ENCODE measurements at regions not wholly inside any gene's neighbourhood (a gene's known extent, or its start where the extent isn't known, plus 50 kb on each side); places are given as distances from the start of the nearest gene placed in this dataset.
"Not testable (repeated sequence)": the region's sequence is repeated elsewhere in the genome, so short reads cannot be mapped to it uniquely, and the experiment has no call there.

DNA sequence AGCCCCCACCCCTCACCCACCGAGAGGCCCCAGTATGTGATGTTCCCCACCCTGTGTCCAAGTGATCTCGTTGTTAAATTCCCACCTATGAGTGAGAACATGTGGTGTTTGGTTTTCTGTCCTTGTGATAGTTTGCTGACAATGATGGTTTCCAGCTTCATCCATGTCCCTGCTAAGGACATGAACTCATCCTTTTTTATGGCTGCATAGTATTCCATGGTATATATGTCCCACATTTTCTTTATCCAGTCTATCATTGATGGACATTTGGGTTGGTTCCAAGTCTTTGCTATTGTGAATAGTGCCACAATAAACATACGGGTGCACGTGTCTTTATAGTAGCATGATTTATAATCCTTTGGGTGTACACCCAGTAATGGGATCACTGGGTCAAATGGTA is 79.2 kb downstream of the PXDC1 start:
- intact Hi-C loops (cut with micrococcal nuclease); in situ Hi-C loops (cut with MboI; ENCODE audit: low sequenced_read_pairs); H2AFZ ChIP-seq (replicated peaks; ENCODE audit: low read length, poor library complexity); POLR2A ChIA-PET (ENCODE audit: unreplicated experiment); ATAC-seq (ENCODE audit: low read depth); H2BK120ac ChIP-seq (ENCODE audit: low read depth, low read length); H2BK20ac ChIP-seq (ENCODE audit: low read depth, low read length); H3K27ac ChIP-seq (ENCODE audit: insufficient read depth, low read length); H2BK5ac ChIP-seq (ENCODE audit: low read depth, low read length, poor library complexity, severe bottlenecking); H3K4me2 ChIP-seq (ENCODE audit: low read depth, low read length); DNase-seq; H3K4me1 ChIP-seq (ENCODE audit: control insufficient read depth, insufficient read depth, low read length); H3K14ac ChIP-seq (replicated peaks; ENCODE audit: low read depth, low read length); H3K9ac ChIP-seq (ENCODE audit: low read depth, low read length); H3K23ac ChIP-seq (ENCODE audit: low read depth, low read length); H4K91ac ChIP-seq (ENCODE audit: insufficient read depth, low read depth, low read length); H3K36me3 ChIP-seq (ENCODE audit: control insufficient read depth, insufficient read depth, low read length); dilution Hi-C loops (cut with HindIII; ENCODE audit: low sequenced_read_pairs, unreplicated experiment); H4K5ac ChIP-seq (ENCODE audit: low read depth, low read length); H2BK15ac ChIP-seq (ENCODE audit: low read depth, low read length); H3K9me3 ChIP-seq (ENCODE audit: control insufficient read depth, insufficient read depth, low read length); CTCF ChIA-PET; H3K4me3 ChIP-seq (ENCODE audit: insufficient read depth, low read depth, low read length); H3K4ac ChIP-seq (ENCODE audit: low read depth, low read length); H2AK5ac ChIP-seq (ENCODE audit: low read depth, low read length); H4K8ac ChIP-seq (ENCODE audit: low read depth in 2 of 2, low read length in 2 of 2); BruUV-seq (replicated peaks); H3K9me1 ChIP-seq (ENCODE audit: insufficient read depth, low read length); H3K79me1 ChIP-seq (ENCODE audit: low read depth in 1 of 2, low read length in 2 of 2); H4K20me1 ChIP-seq (ENCODE audit: insufficient read depth, low read length); H2AK9ac ChIP-seq (replicated peaks; ENCODE audit: low read depth, low read length, poor library complexity); H3K18ac ChIP-seq (ENCODE audit: low read depth, low read length); H3K56ac ChIP-seq (ENCODE audit: extremely low read depth, insufficient read depth, low read length): not testable (repeated sequence)
- peaks cover 11% of the 10 kb centered on the region for H3K27me3 ChIP-seq (ENCODE audit: control insufficient read depth, insufficient read depth, low read length)
- no CpG with 5 or more reads among the region's 4 CpGs for WGBS, 2 experiments (ENCODE audit: extremely low coverage in 2 of 2, insufficient read length in 1 of 2)
